Spleen (tissue), 7 donors: ENCODE measurements at regions not wholly inside any gene's neighbourhood (a gene's known extent, or its start where the extent isn't known, plus 50 kb on each side); places are given as distances from the start of the nearest gene placed in this dataset.

Source experiments
- CTCF ChIP-seq, 11 experiments: fragments of 200-600 bp in 7 of 11; fragments of 450-650 bp in 4 of 11; sonication (generic) in 4 of 11; IDR thresholded peaks in 8 of 11; conservative IDR thresholded peaks in 3 of 11; 1 replicate in 7 of 11; 2 replicates in 4 of 11; pipeline versions ENCODE4 v1.4.0 to v1.8.0; 2016 to 2021; ENCODE audit warnings: antibody characterized with exemption in 11 of 11, inconsistent platforms in 4 of 11, mild to moderate bottlenecking in 1 of 11
- POLR2A ChIP-seq, 3 donors: fragments of 450-650 bp; IDR thresholded peaks; one replicate each; pipeline ENCODE4 v1.5.1; 2017; ENCODE audit warnings: antibody characterized with exemption in 3 of 3, mild to moderate bottlenecking in 1 of 3
- POLR2AphosphoS5 ChIP-seq, 3 donors: sonication (generic); formaldehyde crosslinking; IDR thresholded peaks; one replicate each; pipeline ENCODE4 v1.5.1; 2017; ENCODE audit warnings: antibody characterized with exemption in 3 of 3
- donor health status: DM: no; HTN: no; CAD: no; lungs with moderate emphysema.
- donor health status: DM: no; HTN: no; CAD: no.
- donor health status: DM: no; HTN: no; CAD: no.

GRCh38 chr15:69529961-69530633 lies 77.5 kb downstream of the RPLP1 start:
- no peak for TF ChIP-seq CTCF (IDR thresholded peaks at IDR 0.05 in 8 of 11, conservative IDR thresholded peaks at IDR 0.05 in 3 of 11)
- no peak for TF ChIP-seq POLR2A (IDR thresholded peaks at IDR 0.05)
- TF ChIP-seq POLR2AphosphoS5 (IDR thresholded peaks at IDR 0.05), result no peak
